PC-3 (cell line): ENCODE measurements at regions not wholly inside any gene's neighbourhood (a gene's known extent, or its start where the extent isn't known, plus 50 kb on each side); places are given as distances from the start of the nearest gene placed in this dataset.

Experiments
- CTCF ChIP-seq: fragments of 300-600 bp; sonication (generic); conservative IDR thresholded peaks from 2 replicates; pipeline ENCODE4 v1.5.1; 2017; ENCODE audit warnings: antibody characterized with exemption, low read depth, mild to moderate bottlenecking, low read length
- EZH2 ChIP-seq: fragments of 300-600 bp; sonication (generic); IDR thresholded peaks from one replicate; pipeline ENCODE4 v1.6.1; 2017; ENCODE audit warnings: antibody characterized with exemption, mild to moderate bottlenecking, low read length; ENCODE audit not compliant: unreplicated experiment

DNA sequence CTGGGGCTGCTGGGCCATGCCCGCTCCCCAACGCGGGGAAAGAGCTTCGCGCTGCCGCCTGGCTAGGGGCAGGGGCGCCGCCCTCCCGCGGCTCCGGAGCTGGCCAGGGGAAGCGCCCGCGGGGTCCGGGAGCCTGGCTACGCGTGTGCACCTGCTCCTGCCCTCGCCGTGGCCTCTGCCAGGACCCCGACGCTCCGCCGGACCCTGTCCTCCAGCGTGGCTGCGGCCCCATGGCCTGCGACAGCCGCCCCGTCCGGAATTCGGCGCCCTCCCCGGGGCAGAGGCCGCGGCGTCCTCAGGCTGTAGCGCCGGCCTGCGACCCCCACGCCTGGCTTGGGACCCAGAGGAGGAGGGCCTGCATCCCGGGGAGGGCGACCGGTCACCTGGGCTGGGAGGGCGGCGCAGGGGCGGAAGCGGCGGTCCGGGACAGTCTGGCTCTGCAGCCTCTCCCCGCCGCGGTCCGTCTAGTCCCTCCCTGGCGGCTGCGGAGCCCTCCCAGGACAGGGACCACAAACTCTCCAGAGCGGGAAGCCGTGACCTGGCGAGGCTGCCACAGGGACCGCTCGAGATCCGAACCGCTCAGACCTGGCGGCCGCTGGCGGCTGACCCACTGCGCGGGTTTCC lies 85.6 kb downstream of the ALG10 start:
- TF ChIP-seq CTCF (no peak), EZH2 (no peak)
